ENCODE measurements at regions not wholly inside any gene's neighbourhood (a gene's known extent, or its start where the extent isn't known, plus 50 kb on each side); places are given as distances from the start of the nearest gene placed in this dataset.

DNA sequence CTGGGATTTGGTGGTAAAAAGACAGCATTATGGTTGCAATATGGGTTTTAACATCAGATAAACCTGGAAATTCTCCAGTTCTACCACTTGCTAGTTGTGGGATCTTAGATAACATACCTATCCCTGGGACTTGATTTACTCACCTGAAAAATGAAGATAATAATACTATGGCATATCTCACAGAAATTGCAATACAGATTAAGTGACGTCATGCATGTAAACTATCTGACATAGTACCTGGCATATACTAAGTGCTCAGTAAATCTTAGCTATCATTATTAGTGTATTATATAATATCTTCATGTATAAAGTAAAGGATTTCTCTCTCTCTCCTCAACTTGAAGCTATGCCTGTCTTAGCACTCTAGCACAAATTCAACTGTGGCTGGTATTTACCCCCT, 192.5 kb downstream of the PCDH19 start:
- H3K36me3 ChIP-seq (replicated peaks; ENCODE audit: insufficient read depth, low read depth) = no peaks in the 10 kb centered on the region
- no peaks in the 10 kb centered on the region for H3K9me3 ChIP-seq (ENCODE audit: low read depth)
- no peaks in the 10 kb centered on the region for H3K79me2 ChIP-seq
- H3K27me3 ChIP-seq = no peaks in the 10 kb centered on the region
- no peaks in the 10 kb centered on the region for H3K9me2 ChIP-seq (replicated peaks; ENCODE audit: insufficient read depth)
- no peak overlapping the region for H3K4me3 ChIP-seq
- H4K20me1 ChIP-seq (ENCODE audit: insufficient read depth, poor library complexity, severe bottlenecking) = no peaks in the 10 kb centered on the region
- H3K27ac ChIP-seq = no peak overlapping the region
- no peak overlapping the region for H2AFZ ChIP-seq
- WGBS (ENCODE audit: low lambda C conversion rate, missing lambda C conversion rate) = 83% methylated on average over 1 of the region's 1 CpG
- no peak for TF ChIP-seq EZH2phosphoT487 (IDR thresholded peaks at IDR 0.05; ENCODE audit: low read depth, severe bottlenecking, unreplicated experiment)
- TF ChIP-seq, protein P1, sequence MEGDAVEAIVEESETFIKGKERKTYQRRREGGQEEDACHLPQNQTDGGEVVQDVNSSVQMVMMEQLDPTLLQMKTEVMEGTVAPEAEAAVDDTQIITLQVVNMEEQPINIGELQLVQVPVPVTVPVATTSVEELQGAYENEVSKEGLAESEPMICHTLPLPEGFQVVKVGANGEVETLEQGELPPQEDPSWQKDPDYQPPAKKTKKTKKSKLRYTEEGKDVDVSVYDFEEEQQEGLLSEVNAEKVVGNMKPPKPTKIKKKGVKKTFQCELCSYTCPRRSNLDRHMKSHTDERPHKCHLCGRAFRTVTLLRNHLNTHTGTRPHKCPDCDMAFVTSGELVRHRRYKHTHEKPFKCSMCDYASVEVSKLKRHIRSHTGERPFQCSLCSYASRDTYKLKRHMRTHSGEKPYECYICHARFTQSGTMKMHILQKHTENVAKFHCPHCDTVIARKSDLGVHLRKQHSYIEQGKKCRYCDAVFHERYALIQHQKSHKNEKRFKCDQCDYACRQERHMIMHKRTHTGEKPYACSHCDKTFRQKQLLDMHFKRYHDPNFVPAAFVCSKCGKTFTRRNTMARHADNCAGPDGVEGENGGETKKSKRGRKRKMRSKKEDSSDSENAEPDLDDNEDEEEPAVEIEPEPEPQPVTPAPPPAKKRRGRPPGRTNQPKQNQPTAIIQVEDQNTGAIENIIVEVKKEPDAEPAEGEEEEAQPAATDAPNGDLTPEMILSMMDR (IDR thresholded peaks at IDR 0.05; ENCODE audit: poor library complexity) = no peak
- no peak for TF ChIP-seq EZH2 (IDR thresholded peaks at IDR 0.05; ENCODE audit: borderline replicate concordance)
- H3K4me2 ChIP-seq = no peak overlapping the region
- no peaks in the 10 kb centered on the region for H3K4me1 ChIP-seq (ENCODE audit: insufficient read depth)
- no peak for DNase-seq (ENCODE audit: low spot score)

GRCh38 chrX:100216083-100216482, 194.0 kb downstream of the PCDH19 start:
- no peaks in the 10 kb centered on the region for H3K9me2 ChIP-seq (replicated peaks; ENCODE audit: insufficient read depth)
- H3K79me2 ChIP-seq = no peaks in the 10 kb centered on the region
- no peak for DNase-seq (ENCODE audit: low spot score)
- H3K4me1 ChIP-seq (ENCODE audit: insufficient read depth) = no peaks in the 10 kb centered on the region
- no peak for TF ChIP-seq EZH2 (IDR thresholded peaks at IDR 0.05; ENCODE audit: borderline replicate concordance)
- TF ChIP-seq, protein P1 (IDR thresholded peaks at IDR 0.05; ENCODE audit: poor library complexity) = no peak
- no peak for TF ChIP-seq EZH2phosphoT487 (IDR thresholded peaks at IDR 0.05; ENCODE audit: low read depth, severe bottlenecking, unreplicated experiment)
- H3K4me3 ChIP-seq = no peak overlapping the region
- H4K20me1 ChIP-seq (ENCODE audit: insufficient read depth, poor library complexity, severe bottlenecking) = no peaks in the 10 kb centered on the region
- no peak overlapping the region for H3K27ac ChIP-seq
- H3K36me3 ChIP-seq (replicated peaks; ENCODE audit: insufficient read depth, low read depth) = no peaks in the 10 kb centered on the region
- no peaks in the 10 kb centered on the region for H3K27me3 ChIP-seq
- no peak overlapping the region for H3K4me2 ChIP-seq
- H3K9me3 ChIP-seq (ENCODE audit: low read depth) = no peaks in the 10 kb centered on the region
- WGBS (ENCODE audit: low lambda C conversion rate, missing lambda C conversion rate) = 77% methylated on average over 4 of the region's 4 CpGs
- no peak overlapping the region for H2AFZ ChIP-seq

GRCh38 chrX:100208076-100208475, 202.0 kb downstream of the PCDH19 start:
- no peak for DNase-seq (ENCODE audit: low spot score)
- Histone ChIP-seq H3K27ac (no peak overlapping the region), H3K36me3 (replicated peaks; ENCODE audit: insufficient read depth, low read depth) (no peaks in the 10 kb centered on the region), H3K27me3 (no peaks in the 10 kb centered on the region), H3K4me1 (ENCODE audit: insufficient read depth) (no peaks in the 10 kb centered on the region), H3K4me2 (no peak overlapping the region), H3K4me3 (no peak overlapping the region), H4K20me1 (ENCODE audit: insufficient read depth, poor library complexity, severe bottlenecking) (no peaks in the 10 kb centered on the region), H3K9me3 (ENCODE audit: low read depth) (no peaks in the 10 kb centered on the region), H3K79me2 (no peaks in the 10 kb centered on the region), H3K9me2 (replicated peaks; ENCODE audit: insufficient read depth) (no peaks in the 10 kb centered on the region), H2AFZ (no peak overlapping the region)
- TF ChIP-seq, protein P1 (IDR thresholded peaks at IDR 0.05; ENCODE audit: poor library complexity) = no peak
- TF ChIP-seq EZH2 (IDR thresholded peaks at IDR 0.05; ENCODE audit: borderline replicate concordance) (no peak), EZH2phosphoT487 (IDR thresholded peaks at IDR 0.05; ENCODE audit: low read depth, severe bottlenecking, unreplicated experiment) (no peak)

Measured in hepatocyte (in vitro differentiated cells).